ENCODE measurements at regions not wholly inside any gene's neighbourhood (a gene's known extent, or its start where the extent isn't known, plus 50 kb on each side); places are given as distances from the start of the nearest gene placed in this dataset.

- no peak for DNase-seq
These were observed 286.8 kb upstream of the ANO3 start for GRCh38 chr11:26045082-26045481.

- no peak for DNase-seq
These were observed 283.7 kb upstream of the ANO3 start for GRCh38 chr11:26048271-26048670.

- DNase-seq, result no peak
These were observed 278.0 kb upstream of the ANO3 start for GRCh38 chr11:26053966-26054365.

- no peak for DNase-seq
These were observed 269.3 kb upstream of the ANO3 start for GRCh38 chr11:26062660-26063059.

- no peak for DNase-seq
These were observed 268.0 kb upstream of the ANO3 start for GRCh38 chr11:26063915-26064314.

GRCh38 chr11:26065944-26066343 is 266.0 kb upstream of the ANO3 start:
- DNase-seq, result no peak

GRCh38 chr11:26070714-26071380 is 261.1 kb upstream of the ANO3 start:
- no peak for DNase-seq

- no peak for DNase-seq
These were observed 259.2 kb upstream of the ANO3 start for GRCh38 chr11:26072614-26073153.

GRCh38 chr11:26073646-26074045 is 258.3 kb upstream of the ANO3 start:
- DNase-seq, result no peak

GRCh38 chr11:26076233-26076990 is 255.5 kb upstream of the ANO3 start:
- DNase-seq, result no peak

GRCh38 chr11:26078231-26078821 is 253.6 kb upstream of the ANO3 start:
- DNase-seq, result no peak

GRCh38 chr11:26084313-26084712 is 247.6 kb upstream of the ANO3 start:
- DNase-seq, result no peak

- no peak for DNase-seq
These were observed 245.9 kb upstream of the ANO3 start for GRCh38 chr11:26086028-26086427.

GRCh38 chr11:26087120-26087935 is 244.6 kb upstream of the ANO3 start:
- no peak for DNase-seq

- no peak for DNase-seq
These were observed 243.5 kb upstream of the ANO3 start for GRCh38 chr11:26088391-26088790.

- DNase-seq, result no peak
These were observed 241.3 kb upstream of the ANO3 start for GRCh38 chr11:26090651-26091050.

- no peak for DNase-seq
These were observed 238.7 kb upstream of the ANO3 start for GRCh38 chr11:26093206-26093605.

- no peak for DNase-seq
These were observed 236.6 kb upstream of the ANO3 start for GRCh38 chr11:26095340-26095739.

GRCh38 chr11:26096451-26096850 is 235.5 kb upstream of the ANO3 start:
- no peak for DNase-seq

- no peak for DNase-seq
These were observed 229.6 kb upstream of the ANO3 start for GRCh38 chr11:26102325-26102724.

- no peak for DNase-seq
These were observed 226.0 kb upstream of the ANO3 start for GRCh38 chr11:26105762-26106423.

GRCh38 chr11:26106726-26107125 is 225.2 kb upstream of the ANO3 start:
- DNase-seq, result no peak

Data from suppressor macrophage (primary cell).